ENCODE measurements at regions not wholly inside any gene's neighbourhood (a gene's known extent, or its start where the extent isn't known, plus 50 kb on each side); places are given as distances from the start of the nearest gene placed in this dataset.

GRCh38 chr9:16152276-16153101 lies 599.6 kb downstream of the CCDC171 start:
- H3K27me3 ChIP-seq (ENCODE audit: control insufficient read depth, insufficient read depth, low read length), result no peaks in the 10 kb centered on the region
- H3K27ac ChIP-seq (ENCODE audit: insufficient read depth, low read length), result no peak overlapping the region
- DNase-seq (ENCODE audit: low read depth in 2 of 2), result peak in 1 of 2 donors; percentile 59

GRCh38 chr9:16153221-16153620 lies 600.4 kb downstream of the CCDC171 start:
- H3K4me2 ChIP-seq (ENCODE audit: extremely low read depth, insufficient read depth, low read length), result no peak overlapping the region

More at GRCh38 chr9:16152276-16153101, 599.6 kb downstream of the CCDC171 start:
- H2AFZ ChIP-seq (ENCODE audit: low read length), result no peak overlapping the region
- no peak overlapping the region for H3K4me3 ChIP-seq (replicated peaks in 1 of 4; ENCODE audit: control extremely low read depth in 1 of 4, insufficient read depth in 1 of 4, low read depth in 3 of 4, low read length in 4 of 4)
- no peaks in the 10 kb centered on the region for H3K36me3 ChIP-seq (ENCODE audit: control insufficient read depth, insufficient read depth, low read length)
- no peaks in the 10 kb centered on the region for H3K4me1 ChIP-seq (ENCODE audit: control insufficient read depth, extremely low read depth, insufficient read depth, low read length)
- no peak overlapping the region for H3K4me2 ChIP-seq (ENCODE audit: extremely low read depth, insufficient read depth, low read length)
- H3K9me3 ChIP-seq (ENCODE audit: control insufficient read depth, insufficient read depth, low read depth, low read length), result no peaks in the 10 kb centered on the region
- TF ChIP-seq, protein P1, sequence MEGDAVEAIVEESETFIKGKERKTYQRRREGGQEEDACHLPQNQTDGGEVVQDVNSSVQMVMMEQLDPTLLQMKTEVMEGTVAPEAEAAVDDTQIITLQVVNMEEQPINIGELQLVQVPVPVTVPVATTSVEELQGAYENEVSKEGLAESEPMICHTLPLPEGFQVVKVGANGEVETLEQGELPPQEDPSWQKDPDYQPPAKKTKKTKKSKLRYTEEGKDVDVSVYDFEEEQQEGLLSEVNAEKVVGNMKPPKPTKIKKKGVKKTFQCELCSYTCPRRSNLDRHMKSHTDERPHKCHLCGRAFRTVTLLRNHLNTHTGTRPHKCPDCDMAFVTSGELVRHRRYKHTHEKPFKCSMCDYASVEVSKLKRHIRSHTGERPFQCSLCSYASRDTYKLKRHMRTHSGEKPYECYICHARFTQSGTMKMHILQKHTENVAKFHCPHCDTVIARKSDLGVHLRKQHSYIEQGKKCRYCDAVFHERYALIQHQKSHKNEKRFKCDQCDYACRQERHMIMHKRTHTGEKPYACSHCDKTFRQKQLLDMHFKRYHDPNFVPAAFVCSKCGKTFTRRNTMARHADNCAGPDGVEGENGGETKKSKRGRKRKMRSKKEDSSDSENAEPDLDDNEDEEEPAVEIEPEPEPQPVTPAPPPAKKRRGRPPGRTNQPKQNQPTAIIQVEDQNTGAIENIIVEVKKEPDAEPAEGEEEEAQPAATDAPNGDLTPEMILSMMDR (conservative IDR thresholded peaks at IDR 0.05 in 1 of 2, IDR thresholded peaks at IDR 0.05 in 1 of 2; ENCODE audit: low read depth in 1 of 2, low read length in 2 of 2), result no peak
- no peak for TF ChIP-seq EZH2 (IDR thresholded peaks at IDR 0.05; ENCODE audit: low read length, missing control alignments)
- no peaks in the 10 kb centered on the region for H4K20me1 ChIP-seq (ENCODE audit: control insufficient read depth, extremely low read depth, insufficient read depth, low read length)
- no peaks in the 10 kb centered on the region for H3K79me2 ChIP-seq (ENCODE audit: control insufficient read depth, insufficient read depth, low read length)
- no peak overlapping the region for H3K9ac ChIP-seq (ENCODE audit: insufficient read depth, low read length)

GRCh38 chr9:16153741-16154140 lies 600.9 kb downstream of the CCDC171 start:
- H3K27ac ChIP-seq (ENCODE audit: insufficient read depth, low read length), result no peak overlapping the region
- no peaks in the 10 kb centered on the region for H4K20me1 ChIP-seq (ENCODE audit: control insufficient read depth, extremely low read depth, insufficient read depth, low read length)
- no peak for DNase-seq (ENCODE audit: low read depth in 2 of 2)
- H3K9me3 ChIP-seq (ENCODE audit: control insufficient read depth, insufficient read depth, low read depth, low read length), result no peaks in the 10 kb centered on the region
- no peaks in the 10 kb centered on the region for H3K27me3 ChIP-seq (ENCODE audit: control insufficient read depth, insufficient read depth, low read length)
- H2AFZ ChIP-seq (ENCODE audit: low read length), result no peak overlapping the region
- H3K9ac ChIP-seq (ENCODE audit: insufficient read depth, low read length), result no peak overlapping the region
- no peak overlapping the region for H3K4me2 ChIP-seq (ENCODE audit: extremely low read depth, insufficient read depth, low read length)
- TF ChIP-seq EZH2 (IDR thresholded peaks at IDR 0.05; ENCODE audit: low read length, missing control alignments), result no peak
- TF ChIP-seq, protein P1 (conservative IDR thresholded peaks at IDR 0.05 in 1 of 2, IDR thresholded peaks at IDR 0.05 in 1 of 2; ENCODE audit: low read depth in 1 of 2, low read length in 2 of 2), result no peak
- H3K4me1 ChIP-seq (ENCODE audit: control insufficient read depth, extremely low read depth, insufficient read depth, low read length), result no peaks in the 10 kb centered on the region
- no peak overlapping the region for H3K4me3 ChIP-seq (replicated peaks in 1 of 4; ENCODE audit: control extremely low read depth in 1 of 4, insufficient read depth in 1 of 4, low read depth in 3 of 4, low read length in 4 of 4)
- no peaks in the 10 kb centered on the region for H3K36me3 ChIP-seq (ENCODE audit: control insufficient read depth, insufficient read depth, low read length)
- H3K79me2 ChIP-seq (ENCODE audit: control insufficient read depth, insufficient read depth, low read length), result no peaks in the 10 kb centered on the region

More at GRCh38 chr9:16153221-16153620, 600.4 kb downstream of the CCDC171 start:
- no peaks in the 10 kb centered on the region for H3K36me3 ChIP-seq (ENCODE audit: control insufficient read depth, insufficient read depth, low read length)
- H4K20me1 ChIP-seq (ENCODE audit: control insufficient read depth, extremely low read depth, insufficient read depth, low read length), result no peaks in the 10 kb centered on the region
- H3K27me3 ChIP-seq (ENCODE audit: control insufficient read depth, insufficient read depth, low read length), result no peaks in the 10 kb centered on the region
- no peak for DNase-seq (ENCODE audit: low read depth in 2 of 2)
- H3K79me2 ChIP-seq (ENCODE audit: control insufficient read depth, insufficient read depth, low read length), result no peaks in the 10 kb centered on the region
- no peaks in the 10 kb centered on the region for H3K9me3 ChIP-seq (ENCODE audit: control insufficient read depth, insufficient read depth, low read depth, low read length)
- H3K9ac ChIP-seq (ENCODE audit: insufficient read depth, low read length), result no peak overlapping the region
- no peak overlapping the region for H3K27ac ChIP-seq (ENCODE audit: insufficient read depth, low read length)
- TF ChIP-seq, protein P1 (conservative IDR thresholded peaks at IDR 0.05 in 1 of 2, IDR thresholded peaks at IDR 0.05 in 1 of 2; ENCODE audit: low read depth in 1 of 2, low read length in 2 of 2), result no peak
- no peak for TF ChIP-seq EZH2 (IDR thresholded peaks at IDR 0.05; ENCODE audit: low read length, missing control alignments)
- H3K4me1 ChIP-seq (ENCODE audit: control insufficient read depth, extremely low read depth, insufficient read depth, low read length), result no peaks in the 10 kb centered on the region
- no peak overlapping the region for H3K4me3 ChIP-seq (replicated peaks in 1 of 4; ENCODE audit: control extremely low read depth in 1 of 4, insufficient read depth in 1 of 4, low read depth in 3 of 4, low read length in 4 of 4)
- H2AFZ ChIP-seq (ENCODE audit: low read length), result no peak overlapping the region

Measured in fibroblast of lung (primary cell).